NCI-H226 (cell line): ENCODE measurements at regions not wholly inside any gene's neighbourhood (a gene's known extent, or its start where the extent isn't known, plus 50 kb on each side); places are given as distances from the start of the nearest gene placed in this dataset.

Experiments
- DNase-seq: peaks from one replicate; pipeline ENCODE4 v3.0.0-alpha.2; 2015

DNA sequence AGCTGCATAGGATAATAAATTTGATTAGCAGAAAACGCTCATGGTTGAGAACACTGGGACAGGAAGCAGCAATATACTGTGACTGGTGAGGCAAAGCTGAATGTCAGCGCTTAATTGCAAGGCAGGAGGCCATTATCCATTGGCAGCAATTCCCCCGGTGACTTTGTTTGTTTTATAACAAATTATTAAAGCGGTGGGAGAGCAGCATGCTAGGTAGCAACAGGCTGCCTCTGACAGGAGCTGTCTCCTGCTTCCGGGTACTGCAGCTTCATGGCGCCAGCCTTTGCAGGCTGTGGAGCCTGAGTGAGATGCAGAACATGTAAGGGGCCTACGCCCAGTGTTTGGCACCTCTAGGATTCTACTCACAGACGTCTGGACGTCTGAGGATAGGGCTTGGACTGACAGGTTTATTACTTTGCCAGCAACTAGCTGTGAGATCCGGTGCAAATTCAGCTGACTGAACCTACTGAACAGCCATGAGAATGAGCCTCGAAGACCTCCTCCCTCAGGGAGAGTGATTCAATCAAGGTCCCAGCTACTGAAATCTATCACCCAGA, 82.1 kb upstream of the SSTR1 start:
- no peak for DNase-seq

GRCh38 chr14:38127356-38127755, 80.3 kb upstream of the SSTR1 start:
- DNase-seq: no peak

GRCh38 chr14:38127784-38128183, 79.9 kb upstream of the SSTR1 start:
- peak; percentile 38 for DNase-seq

GRCh38 chr14:38128640-38129039, 79.1 kb upstream of the SSTR1 start:
- no peak for DNase-seq

DNA sequence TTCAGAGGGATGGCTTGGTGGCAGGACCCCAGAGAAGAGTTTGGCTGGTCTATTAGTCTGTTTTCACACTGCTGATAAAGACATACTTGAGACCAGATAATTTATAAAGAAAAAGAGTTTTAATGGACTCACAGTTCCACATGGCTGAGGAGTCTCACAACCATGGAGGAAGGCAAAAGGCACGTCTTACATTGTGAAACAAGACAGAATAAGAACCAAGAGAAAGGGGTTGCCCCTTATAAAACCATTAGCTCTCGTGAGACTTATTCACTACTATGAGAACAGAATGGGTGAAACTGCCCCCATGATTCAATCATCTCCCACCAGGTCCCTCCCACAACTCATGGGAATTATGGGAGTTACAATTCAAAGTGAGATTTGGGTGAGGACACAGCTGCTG, 78.5 kb upstream of the SSTR1 start:
- no peak for DNase-seq

DNA sequence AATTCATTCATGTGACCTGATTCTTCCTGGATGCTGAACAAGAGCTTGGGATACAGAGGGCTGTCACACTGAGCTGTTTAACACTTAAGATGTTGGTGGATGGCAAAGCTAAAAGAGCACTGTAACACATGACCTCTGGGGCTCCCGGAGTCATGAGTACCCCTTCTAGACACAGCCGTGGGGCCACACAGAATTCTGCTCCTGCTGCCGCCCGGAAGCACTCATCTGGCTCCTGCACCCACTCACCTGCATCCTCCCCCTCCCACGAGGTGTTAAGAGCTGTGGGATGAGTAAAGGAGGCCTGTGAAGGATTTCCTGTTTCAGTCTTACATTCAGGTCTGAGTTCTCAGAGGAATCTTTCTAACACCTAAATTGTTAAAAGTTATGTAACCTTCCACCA, 78.0 kb upstream of the SSTR1 start:
- DNase-seq: no peak

DNA sequence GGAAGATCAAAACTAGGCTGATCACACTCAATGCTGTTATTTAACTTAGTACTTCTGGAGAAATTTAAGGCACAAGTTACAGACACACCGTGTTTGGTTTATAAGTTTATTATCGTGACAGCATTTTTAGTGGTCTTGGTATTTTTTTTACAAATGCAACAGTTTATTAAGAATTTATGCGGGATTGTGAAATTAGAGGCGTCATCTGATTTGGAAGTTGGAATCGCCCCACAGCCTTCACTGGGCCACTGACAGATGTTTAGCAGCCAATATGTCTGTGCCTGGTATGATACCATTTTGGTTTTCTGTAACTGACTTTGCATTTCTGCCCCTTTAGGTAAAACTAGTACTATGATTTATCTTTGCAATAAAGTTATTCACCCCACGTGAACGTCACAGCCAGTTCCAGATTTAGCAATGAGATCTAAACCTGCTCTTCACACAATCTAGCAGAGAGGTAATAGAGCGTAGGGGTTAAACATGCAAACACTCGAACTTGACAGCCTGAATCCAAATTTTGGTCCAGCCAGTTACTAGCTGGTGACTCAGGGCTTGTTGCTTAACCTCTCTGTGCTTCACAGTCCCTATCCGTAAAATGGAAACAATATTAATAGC, 73.2 kb upstream of the SSTR1 start:
- no peak for DNase-seq

DNA sequence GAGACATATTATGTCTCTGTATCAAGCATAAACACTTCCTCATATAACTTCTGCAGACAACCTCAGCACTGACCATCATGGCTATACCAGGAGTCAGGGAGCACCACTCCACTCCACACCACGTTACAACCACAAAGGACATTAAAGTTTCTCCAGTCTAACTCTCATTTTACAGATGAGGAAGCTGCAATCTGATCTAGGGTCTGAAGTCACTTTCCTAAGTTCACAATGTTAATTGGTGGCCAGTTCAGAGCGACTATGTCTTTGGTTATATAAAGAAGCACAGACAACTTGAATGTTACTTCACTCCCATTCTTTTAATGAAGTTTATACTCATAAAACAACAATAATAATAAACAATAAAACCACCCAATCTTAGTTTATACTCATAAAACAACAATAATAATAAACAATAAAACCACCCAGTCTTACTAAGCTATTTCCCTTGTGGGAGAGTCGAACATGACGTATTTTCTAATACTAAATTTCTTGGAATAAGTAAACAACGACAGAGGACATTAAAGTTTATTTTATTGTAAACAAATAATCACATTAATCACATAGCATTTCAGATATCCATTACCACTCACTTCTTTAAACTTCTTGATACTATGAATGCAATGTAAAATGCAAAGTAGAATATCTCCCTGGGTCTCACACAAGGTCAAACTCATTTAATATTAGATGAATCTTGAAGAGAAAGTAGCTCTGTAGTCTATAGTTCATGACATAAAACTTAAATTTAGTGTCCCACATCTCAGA, 72.4 kb upstream of the SSTR1 start:
- no peak for DNase-seq

- no peak for DNase-seq
Observed at GRCh38 chr14:38137005-38137404, 70.7 kb upstream of the SSTR1 start.

- DNase-seq: no peak
Observed at GRCh38 chr14:38138473-38139138, 69.1 kb upstream of the SSTR1 start.

- no peak for DNase-seq
Observed at GRCh38 chr14:38139926-38140325, 67.8 kb upstream of the SSTR1 start.

DNA sequence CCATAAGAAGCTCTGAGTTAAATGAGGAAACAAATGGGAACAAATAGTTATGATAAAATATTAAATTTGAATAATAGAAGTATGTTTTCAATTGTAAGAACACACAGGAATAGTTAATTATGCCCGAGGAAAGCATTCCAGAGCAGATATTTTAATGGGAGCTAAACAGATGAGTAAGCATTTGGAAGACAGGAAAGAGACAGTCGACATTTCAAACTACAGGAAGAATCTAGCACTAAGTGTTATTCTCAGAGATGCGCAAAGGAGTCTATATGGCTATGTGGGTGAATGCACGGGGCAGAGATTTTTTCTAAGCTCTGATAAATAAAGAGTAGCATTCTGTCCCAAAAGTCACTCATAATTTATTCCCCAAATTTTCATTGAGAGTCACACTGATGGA, 64.5 kb upstream of the SSTR1 start:
- DNase-seq: no peak

- DNase-seq: peak; percentile 75
Observed at GRCh38 chr14:38143659-38144505, 63.8 kb upstream of the SSTR1 start.

GRCh38 chr14:38145142-38145541, 62.6 kb upstream of the SSTR1 start:
- no peak for DNase-seq

- no peak for DNase-seq
Observed at GRCh38 chr14:38150075-38150474, 57.6 kb upstream of the SSTR1 start.
